ENCODE measurements at regions not wholly inside any gene's neighbourhood (a gene's known extent, or its start where the extent isn't known, plus 50 kb on each side); places are given as distances from the start of the nearest gene placed in this dataset.

DNA sequence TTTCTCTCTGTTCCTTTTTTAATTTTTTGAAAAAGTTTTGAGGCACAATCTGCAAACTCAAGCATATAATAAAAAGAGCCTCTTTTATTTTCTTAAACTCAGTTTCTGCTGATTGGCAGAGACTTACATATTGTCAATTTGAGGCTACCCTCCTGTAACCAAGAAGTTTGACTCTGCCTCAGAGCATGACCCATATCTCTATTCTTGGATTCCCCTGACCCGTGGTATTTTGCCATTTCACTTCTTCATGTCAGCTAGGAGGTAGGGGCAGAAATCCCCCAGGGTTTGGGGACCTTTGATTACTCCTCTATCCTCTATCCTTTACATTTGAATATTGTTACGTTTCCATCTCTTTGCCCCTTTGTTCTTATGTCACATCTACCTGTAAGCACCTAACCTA, 479.1 kb upstream of the ALCAM start:
- Histone ChIP-seq H3K27me3 (ENCODE audit: control insufficient read depth in 1 of 2, insufficient read depth in 2 of 2, low read length in 2 of 2) (no peaks in the 10 kb centered on the region), H3K9ac (ENCODE audit: low read length in 2 of 2) (no peak overlapping the region), H3K27ac (ENCODE audit: low read length) (no peak overlapping the region), H3K4me1 (ENCODE audit: control insufficient read depth, insufficient read depth, low read length) (no peaks in the 10 kb centered on the region), H3K36me3 (ENCODE audit: control insufficient read depth in 2 of 2, insufficient read depth in 2 of 2, low read length in 2 of 2) (no peaks in the 10 kb centered on the region), H3K9me3 (ENCODE audit: control insufficient read depth in 2 of 2, low read length in 2 of 2) (no peaks in the 10 kb centered on the region), H3K4me3 (ENCODE audit: low read length in 2 of 2) (no peak overlapping the region)

GRCh38 chr3:104892044-104892443, 474.7 kb upstream of the ALCAM start:
- Histone ChIP-seq H3K4me1 (ENCODE audit: control insufficient read depth, insufficient read depth, low read length) (no peaks in the 10 kb centered on the region), H3K4me3 (ENCODE audit: low read length in 2 of 2) (no peak overlapping the region), H3K9me3 (ENCODE audit: control insufficient read depth in 2 of 2, low read length in 2 of 2) (no peaks in the 10 kb centered on the region), H3K9ac (ENCODE audit: low read length in 2 of 2) (no peak overlapping the region), H3K27ac (ENCODE audit: low read length) (no peak overlapping the region), H3K27me3 (ENCODE audit: control insufficient read depth in 1 of 2, insufficient read depth in 2 of 2, low read length in 2 of 2) (no peaks in the 10 kb centered on the region), H3K36me3 (ENCODE audit: control insufficient read depth in 2 of 2, insufficient read depth in 2 of 2, low read length in 2 of 2) (no peaks in the 10 kb centered on the region)

DNA sequence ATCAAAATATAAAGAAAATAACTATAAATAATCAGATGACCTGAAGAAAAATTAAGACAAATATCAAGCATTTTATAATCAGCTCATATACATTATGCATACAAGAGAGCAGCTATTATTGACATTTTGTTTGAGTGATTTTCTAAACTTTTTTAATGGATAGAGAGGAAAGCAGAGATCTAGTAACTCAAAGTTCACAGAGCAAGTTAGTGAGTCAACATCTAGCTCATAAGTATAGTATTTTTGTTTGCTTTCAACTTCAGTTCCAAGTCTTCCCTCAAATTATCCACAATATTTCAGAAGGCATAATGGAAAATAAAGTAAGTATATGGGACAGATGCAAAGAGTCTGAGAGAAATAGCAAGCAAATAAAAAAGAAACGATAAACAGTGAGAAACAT, 470.1 kb upstream of the ALCAM start:
- Histone ChIP-seq H3K9me3 (ENCODE audit: control insufficient read depth in 2 of 2, low read length in 2 of 2) (no peaks in the 10 kb centered on the region), H3K27ac (ENCODE audit: low read length) (no peak overlapping the region), H3K36me3 (ENCODE audit: control insufficient read depth in 2 of 2, insufficient read depth in 2 of 2, low read length in 2 of 2) (no peaks in the 10 kb centered on the region), H3K27me3 (ENCODE audit: control insufficient read depth in 1 of 2, insufficient read depth in 2 of 2, low read length in 2 of 2) (no peaks in the 10 kb centered on the region), H3K4me3 (ENCODE audit: low read length in 2 of 2) (no peak overlapping the region), H3K9ac (ENCODE audit: low read length in 2 of 2) (no peak overlapping the region), H3K4me1 (ENCODE audit: control insufficient read depth, insufficient read depth, low read length) (no peaks in the 10 kb centered on the region)

- Histone ChIP-seq H3K9me3 (ENCODE audit: control insufficient read depth in 2 of 2, low read length in 2 of 2) (peaks cover 2 to 3% of the 10 kb centered on the region in 2 donors), H3K4me1 (ENCODE audit: control insufficient read depth, insufficient read depth, low read length) (no peaks in the 10 kb centered on the region), H3K9ac (ENCODE audit: low read length in 2 of 2) (no peak overlapping the region), H3K27ac (ENCODE audit: low read length) (no peak overlapping the region), H3K4me3 (ENCODE audit: low read length in 2 of 2) (no peak overlapping the region), H3K36me3 (ENCODE audit: control insufficient read depth in 2 of 2, insufficient read depth in 2 of 2, low read length in 2 of 2) (no peaks in the 10 kb centered on the region), H3K27me3 (ENCODE audit: control insufficient read depth in 1 of 2, insufficient read depth in 2 of 2, low read length in 2 of 2) (no peaks in the 10 kb centered on the region)
Observed at GRCh38 chr3:104901396-104901795, 465.3 kb upstream of the ALCAM start.

DNA sequence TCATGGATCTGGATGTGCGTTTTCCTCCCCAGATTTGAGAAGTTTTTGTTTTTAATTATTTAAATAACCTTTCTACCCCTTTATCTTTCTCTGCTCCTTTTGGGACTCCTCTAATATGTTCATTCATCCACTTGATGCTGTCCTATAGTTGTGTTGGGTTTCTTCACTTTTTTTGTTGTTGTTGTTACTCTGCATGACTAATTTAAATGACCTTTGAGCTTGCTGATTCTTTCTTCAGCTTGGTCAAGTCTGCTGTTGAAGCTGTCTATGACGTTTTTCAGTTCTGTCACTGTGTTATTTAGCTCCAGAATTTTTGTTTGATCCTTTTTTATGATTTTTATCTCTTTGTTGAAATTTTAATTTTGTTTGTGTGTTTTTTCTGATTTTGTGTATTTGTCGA, 463.6 kb upstream of the ALCAM start:
- Histone ChIP-seq H3K4me1 (ENCODE audit: control insufficient read depth, insufficient read depth, low read length) (no peaks in the 10 kb centered on the region), H3K36me3 (ENCODE audit: control insufficient read depth in 2 of 2, insufficient read depth in 2 of 2, low read length in 2 of 2) (no peaks in the 10 kb centered on the region), H3K27me3 (ENCODE audit: control insufficient read depth in 1 of 2, insufficient read depth in 2 of 2, low read length in 2 of 2) (no peaks in the 10 kb centered on the region), H3K4me3 (ENCODE audit: low read length in 2 of 2) (no peak overlapping the region), H3K9ac (ENCODE audit: low read length in 2 of 2) (no peak overlapping the region), H3K27ac (ENCODE audit: low read length) (no peak overlapping the region), H3K9me3 (ENCODE audit: control insufficient read depth in 2 of 2, low read length in 2 of 2) (peaks cover 2 to 3% of the 10 kb centered on the region in 2 donors)

GRCh38 chr3:104906001-104906639, 460.6 kb upstream of the ALCAM start:
- Histone ChIP-seq H3K36me3 (ENCODE audit: control insufficient read depth in 2 of 2, insufficient read depth in 2 of 2, low read length in 2 of 2) (no peaks in the 10 kb centered on the region), H3K4me3 (ENCODE audit: low read length in 2 of 2) (no peak overlapping the region), H3K27ac (ENCODE audit: low read length) (no peak overlapping the region), H3K4me1 (ENCODE audit: control insufficient read depth, insufficient read depth, low read length) (peaks cover 5% of the 10 kb centered on the region), H3K9me3 (ENCODE audit: control insufficient read depth in 2 of 2, low read length in 2 of 2) (peaks cover 2 to 3% of the 10 kb centered on the region in 2 donors), H3K9ac (ENCODE audit: low read length in 2 of 2) (no peak overlapping the region), H3K27me3 (ENCODE audit: control insufficient read depth in 1 of 2, insufficient read depth in 2 of 2, low read length in 2 of 2) (no peaks in the 10 kb centered on the region)

- Histone ChIP-seq H3K4me1 (ENCODE audit: control insufficient read depth, insufficient read depth, low read length) (peaks cover 5% of the 10 kb centered on the region), H3K4me3 (ENCODE audit: low read length in 2 of 2) (no peak overlapping the region), H3K36me3 (ENCODE audit: control insufficient read depth in 2 of 2, insufficient read depth in 2 of 2, low read length in 2 of 2) (no peaks in the 10 kb centered on the region), H3K9ac (ENCODE audit: low read length in 2 of 2) (no peak overlapping the region), H3K27me3 (ENCODE audit: control insufficient read depth in 1 of 2, insufficient read depth in 2 of 2, low read length in 2 of 2) (no peaks in the 10 kb centered on the region), H3K9me3 (ENCODE audit: control insufficient read depth in 2 of 2, low read length in 2 of 2) (peaks cover 2 to 3% of the 10 kb centered on the region in 2 donors), H3K27ac (ENCODE audit: low read length) (no peak overlapping the region)
Observed at GRCh38 chr3:104907507-104907906, 459.2 kb upstream of the ALCAM start.

DNA sequence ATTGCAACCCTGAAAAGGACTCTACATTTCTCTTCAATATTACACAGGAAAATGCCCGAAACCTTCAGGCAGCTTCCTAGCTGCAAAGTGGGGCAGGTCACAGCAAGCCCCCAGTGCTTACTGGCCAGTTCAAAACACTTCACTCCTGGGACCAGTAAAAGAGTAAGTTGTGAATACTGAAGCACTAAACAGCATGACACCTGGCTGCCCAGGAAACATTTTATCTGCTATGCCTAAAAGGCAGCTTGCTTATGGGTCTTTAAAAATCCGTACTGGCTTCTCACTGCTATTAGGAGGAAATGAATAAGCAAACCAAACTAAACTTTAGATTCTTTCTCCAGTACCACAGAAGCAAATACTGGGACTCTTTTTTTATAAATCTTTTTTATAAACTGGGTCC, 457.9 kb upstream of the ALCAM start:
- no peaks in the 10 kb centered on the region for H3K27me3 ChIP-seq (ENCODE audit: control insufficient read depth in 1 of 2, insufficient read depth in 2 of 2, low read length in 2 of 2)
- no peak overlapping the region for H3K27ac ChIP-seq (ENCODE audit: low read length)
- peaks cover 5% of the 10 kb centered on the region for H3K4me1 ChIP-seq (ENCODE audit: control insufficient read depth, insufficient read depth, low read length)
- no peak overlapping the region for H3K9ac ChIP-seq (ENCODE audit: low read length in 2 of 2)
- no peaks in the 10 kb centered on the region for H3K36me3 ChIP-seq (ENCODE audit: control insufficient read depth in 2 of 2, insufficient read depth in 2 of 2, low read length in 2 of 2)
- H3K9me3 ChIP-seq (ENCODE audit: control insufficient read depth in 2 of 2, low read length in 2 of 2), result peaks cover 0 to 3% of the 10 kb centered on the region in 2 donors
- no peak overlapping the region for H3K4me3 ChIP-seq (ENCODE audit: low read length in 2 of 2)

GRCh38 chr3:104909198-104909597, 457.5 kb upstream of the ALCAM start:
- H3K4me1 ChIP-seq (ENCODE audit: control insufficient read depth, insufficient read depth, low read length), result peaks cover 5% of the 10 kb centered on the region
- H3K9me3 ChIP-seq (ENCODE audit: control insufficient read depth in 2 of 2, low read length in 2 of 2), result peaks cover 0 to 3% of the 10 kb centered on the region in 2 donors
- H3K36me3 ChIP-seq (ENCODE audit: control insufficient read depth in 2 of 2, insufficient read depth in 2 of 2, low read length in 2 of 2), result no peaks in the 10 kb centered on the region
- no peak overlapping the region for H3K9ac ChIP-seq (ENCODE audit: low read length in 2 of 2)
- H3K27me3 ChIP-seq (ENCODE audit: control insufficient read depth in 1 of 2, insufficient read depth in 2 of 2, low read length in 2 of 2), result no peaks in the 10 kb centered on the region
- H3K27ac ChIP-seq (ENCODE audit: low read length), result no peak overlapping the region
- H3K4me3 ChIP-seq (ENCODE audit: low read length in 2 of 2), result no peak overlapping the region

DNA sequence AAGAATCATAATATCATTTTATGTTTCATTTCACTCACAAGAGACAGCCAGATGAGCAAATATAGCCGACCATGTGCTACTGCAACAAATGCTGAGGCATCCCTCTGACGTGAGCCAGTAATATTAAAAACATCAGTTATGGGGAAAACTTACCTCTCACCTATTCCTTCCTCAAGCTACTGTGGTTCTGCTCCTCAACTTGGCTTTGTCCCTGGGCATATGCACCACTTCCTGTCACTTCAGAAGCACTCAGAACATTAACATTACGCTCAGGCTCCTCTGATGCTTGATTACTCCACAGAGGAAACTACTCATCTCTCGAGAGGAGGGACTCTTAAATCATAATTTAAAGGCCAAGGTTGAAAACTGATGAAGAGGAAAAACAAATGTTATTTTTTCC, 457.0 kb upstream of the ALCAM start:
- Histone ChIP-seq H3K4me3 (ENCODE audit: low read length in 2 of 2) (no peak overlapping the region), H3K36me3 (ENCODE audit: control insufficient read depth in 2 of 2, insufficient read depth in 2 of 2, low read length in 2 of 2) (no peaks in the 10 kb centered on the region), H3K9me3 (ENCODE audit: control insufficient read depth in 2 of 2, low read length in 2 of 2) (no peaks in the 10 kb centered on the region)

DNA sequence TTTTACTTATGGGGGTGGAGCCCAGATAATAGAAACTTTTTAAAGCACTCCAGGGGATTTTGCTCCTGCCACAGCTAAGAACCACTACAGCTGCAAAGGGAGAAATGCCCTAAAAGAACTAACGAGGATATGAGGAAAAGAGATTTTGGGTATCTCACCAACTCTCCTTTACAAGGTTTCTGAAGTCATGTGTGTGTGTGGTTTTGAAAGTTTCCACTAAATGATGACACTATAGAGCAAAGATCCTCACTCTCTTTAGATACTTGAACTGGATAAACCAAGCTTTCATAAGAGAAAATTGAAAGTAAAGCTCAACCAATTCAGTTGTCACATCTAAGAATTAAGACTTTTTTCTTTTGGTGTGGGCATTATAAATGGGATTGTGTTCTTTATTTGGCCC, 455.3 kb upstream of the ALCAM start:
- Histone ChIP-seq H3K9me3 (ENCODE audit: control insufficient read depth in 2 of 2, low read length in 2 of 2) (no peaks in the 10 kb centered on the region), H3K9ac (ENCODE audit: low read length in 2 of 2) (no peak overlapping the region), H3K36me3 (ENCODE audit: control insufficient read depth in 2 of 2, insufficient read depth in 2 of 2, low read length in 2 of 2) (no peaks in the 10 kb centered on the region), H3K4me1 (ENCODE audit: control insufficient read depth, insufficient read depth, low read length) (peaks cover 5% of the 10 kb centered on the region), H3K27ac (ENCODE audit: low read length) (no peak overlapping the region), H3K27me3 (ENCODE audit: control insufficient read depth in 1 of 2, insufficient read depth in 2 of 2, low read length in 2 of 2) (no peaks in the 10 kb centered on the region), H3K4me3 (ENCODE audit: low read length in 2 of 2) (no peak overlapping the region)

More for the DNA sequence above, 457.0 kb upstream of the ALCAM start:
- Histone ChIP-seq H3K4me1 (ENCODE audit: control insufficient read depth, insufficient read depth, low read length) (peaks cover 5% of the 10 kb centered on the region), H3K27me3 (ENCODE audit: control insufficient read depth in 1 of 2, insufficient read depth in 2 of 2, low read length in 2 of 2) (no peaks in the 10 kb centered on the region), H3K27ac (ENCODE audit: low read length) (no peak overlapping the region), H3K9ac (ENCODE audit: low read length in 2 of 2) (no peak overlapping the region)
